Gastroesophageal sphincter (tissue), 4 donors: ENCODE measurements at regions not wholly inside any gene's neighbourhood (a gene's known extent, or its start where the extent isn't known, plus 50 kb on each side); places are given as distances from the start of the nearest gene placed in this dataset.

ENCODE experiments used
- ATAC-seq: fragments of 150-250 bp; one replicate; pipeline ENCODE4 v1.9.1; 2016; ENCODE audit warnings: mild to moderate bottlenecking, moderate library complexity
- H3K27ac ChIP-seq, 4 donors: fragments of 200-600 bp; sonication (generic) in 3 of 4; 1 replicate in 3 of 4; 2 replicates in 1 of 4; pipeline ENCODE4 v1.5.1; 2016 to 2019
- H3K27me3 ChIP-seq: fragments of 200-600 bp; sonication (generic); one replicate; pipeline ENCODE4 v1.5.1; 2019
- H3K36me3 ChIP-seq, 2 donors: fragments of 200-600 bp; sonication (generic); one replicate each; pipeline ENCODE4 v1.5.1; 2019; ENCODE audit warnings: control low read depth in 1 of 2
- H3K4me1 ChIP-seq, 3 donors: fragments of 200-600 bp; sonication (generic); 1 replicate in 2 of 3; 2 replicates in 1 of 3; pipeline ENCODE4 v1.5.1; 2016 to 2019; ENCODE audit warnings: control low read depth in 2 of 3
- H3K4me3 ChIP-seq, 2 donors: fragments of 200-600 bp; sonication (generic); one replicate each; pipeline ENCODE4 v1.5.1; 2019; ENCODE audit warnings: mild to moderate bottlenecking in 1 of 2, moderate library complexity in 1 of 2
- H3K9me3 ChIP-seq, 3 donors: fragments of 200-600 bp; sonication (generic); one replicate each; pipeline ENCODE4 v1.5.1; 2017 to 2019; ENCODE audit warnings: control low read depth in 2 of 3
- EP300 ChIP-seq: sonication (generic); formaldehyde crosslinking; IDR thresholded peaks from one replicate; pipeline ENCODE4 v1.6.1; 2017; ENCODE audit warnings: antibody characterized with exemption, mild to moderate bottlenecking
- POLR2A ChIP-seq, 2 donors: fragments of 450-650 bp; IDR thresholded peaks; one replicate each; pipeline ENCODE4 v1.6.1; 2017; ENCODE audit warnings: antibody characterized with exemption in 2 of 2, mild to moderate bottlenecking in 2 of 2, moderate library complexity in 1 of 2
- POLR2AphosphoS5 ChIP-seq: sonication (generic); formaldehyde crosslinking; IDR thresholded peaks from one replicate; pipeline ENCODE4 v1.6.1; 2017; ENCODE audit warnings: antibody characterized with exemption
- WGBS, 2 donors: methylation state at CpG; one replicate each; pipeline ENCODE4 v1.1.5; 2018; ENCODE audit warnings: low coverage in 1 of 2; 5-methylcytosine and 5-hydroxymethylcytosine counted together
- TF ChIP-seq, protein P1 (sequence below), 4 experiments: fragments of 200-600 bp in 2 of 4; fragments of 450-650 bp in 2 of 4; sonication (generic) in 1 of 4; IDR thresholded peaks; one replicate each; pipeline ENCODE4 v1.5.1; 2017 to 2019; ENCODE audit warnings: antibody characterized with exemption in 4 of 4, mild to moderate bottlenecking in 2 of 4, moderate library complexity in 2 of 4

DNA sequence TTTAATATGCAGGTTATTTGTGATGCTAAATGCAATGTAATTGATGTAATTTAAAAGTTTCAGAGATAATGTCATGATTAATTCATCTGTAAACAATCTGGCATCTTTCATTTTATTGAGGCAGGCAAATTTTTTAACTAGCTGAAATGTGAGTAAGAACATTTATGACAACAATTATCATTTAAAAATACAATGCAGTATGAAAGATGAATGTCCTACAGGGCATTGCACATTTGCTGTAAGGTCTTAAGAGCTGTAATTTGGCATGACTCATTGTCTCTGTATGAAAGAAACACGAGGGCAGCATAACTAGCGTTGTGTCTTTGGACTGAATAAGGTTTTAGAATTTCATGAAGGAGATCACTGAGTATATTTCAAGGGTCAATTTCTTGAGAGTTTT, 642.8 kb downstream of the PLA2G4A start:
- ATAC-seq, result no peak
- no peak overlapping the region for H3K27ac ChIP-seq
- TF ChIP-seq POLR2AphosphoS5 (no peak), POLR2A (IDR thresholded peaks at IDR 0.05) (no peak), EP300 (no peak)
- TF ChIP-seq, protein P1, sequence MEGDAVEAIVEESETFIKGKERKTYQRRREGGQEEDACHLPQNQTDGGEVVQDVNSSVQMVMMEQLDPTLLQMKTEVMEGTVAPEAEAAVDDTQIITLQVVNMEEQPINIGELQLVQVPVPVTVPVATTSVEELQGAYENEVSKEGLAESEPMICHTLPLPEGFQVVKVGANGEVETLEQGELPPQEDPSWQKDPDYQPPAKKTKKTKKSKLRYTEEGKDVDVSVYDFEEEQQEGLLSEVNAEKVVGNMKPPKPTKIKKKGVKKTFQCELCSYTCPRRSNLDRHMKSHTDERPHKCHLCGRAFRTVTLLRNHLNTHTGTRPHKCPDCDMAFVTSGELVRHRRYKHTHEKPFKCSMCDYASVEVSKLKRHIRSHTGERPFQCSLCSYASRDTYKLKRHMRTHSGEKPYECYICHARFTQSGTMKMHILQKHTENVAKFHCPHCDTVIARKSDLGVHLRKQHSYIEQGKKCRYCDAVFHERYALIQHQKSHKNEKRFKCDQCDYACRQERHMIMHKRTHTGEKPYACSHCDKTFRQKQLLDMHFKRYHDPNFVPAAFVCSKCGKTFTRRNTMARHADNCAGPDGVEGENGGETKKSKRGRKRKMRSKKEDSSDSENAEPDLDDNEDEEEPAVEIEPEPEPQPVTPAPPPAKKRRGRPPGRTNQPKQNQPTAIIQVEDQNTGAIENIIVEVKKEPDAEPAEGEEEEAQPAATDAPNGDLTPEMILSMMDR (IDR thresholded peaks at IDR 0.05), result no peak
- no peaks in the 10 kb centered on the region for H3K9me3 ChIP-seq
- H3K27me3 ChIP-seq, result no peaks in the 10 kb centered on the region
- WGBS, 2 donors, result 69 to 71% methylated on average over 2 of the region's 2 CpGs
- no peak overlapping the region for H3K4me3 ChIP-seq
- H3K36me3 ChIP-seq, result no peaks in the 10 kb centered on the region
- H3K4me1 ChIP-seq, result no peaks in the 10 kb centered on the region

DNA sequence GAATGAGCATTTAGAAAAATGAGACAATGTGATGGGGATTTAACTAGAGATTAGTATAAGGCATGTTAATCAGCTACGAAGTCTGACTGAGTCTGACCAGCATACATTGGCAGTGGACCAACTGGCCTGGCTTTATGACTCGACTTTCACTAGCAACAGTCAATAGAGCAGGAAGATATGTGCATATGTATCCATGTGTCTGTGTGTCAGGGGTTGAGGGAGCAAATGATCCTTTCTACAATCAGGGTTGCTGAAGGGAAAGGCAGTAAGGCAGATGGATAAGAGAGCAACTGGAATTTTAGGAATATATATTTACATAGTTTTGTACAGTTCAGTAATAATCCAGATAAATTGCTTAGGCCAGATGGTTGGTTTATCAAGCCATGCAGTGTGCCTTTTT, 645.6 kb downstream of the PLA2G4A start:
- Histone ChIP-seq H3K36me3 (no peaks in the 10 kb centered on the region), H3K27me3 (no peaks in the 10 kb centered on the region), H3K4me1 (no peaks in the 10 kb centered on the region), H3K9me3 (no peaks in the 10 kb centered on the region), H3K4me3 (no peak overlapping the region), H3K27ac (no peak overlapping the region)
- ATAC-seq, result no peak
- WGBS, 2 donors, result 8 to 20% methylated on average over 2 of the region's 2 CpGs
- TF ChIP-seq, protein P1 (IDR thresholded peaks at IDR 0.05), result no peak
- TF ChIP-seq POLR2A (IDR thresholded peaks at IDR 0.05) (no peak), EP300 (no peak), POLR2AphosphoS5 (no peak)

DNA sequence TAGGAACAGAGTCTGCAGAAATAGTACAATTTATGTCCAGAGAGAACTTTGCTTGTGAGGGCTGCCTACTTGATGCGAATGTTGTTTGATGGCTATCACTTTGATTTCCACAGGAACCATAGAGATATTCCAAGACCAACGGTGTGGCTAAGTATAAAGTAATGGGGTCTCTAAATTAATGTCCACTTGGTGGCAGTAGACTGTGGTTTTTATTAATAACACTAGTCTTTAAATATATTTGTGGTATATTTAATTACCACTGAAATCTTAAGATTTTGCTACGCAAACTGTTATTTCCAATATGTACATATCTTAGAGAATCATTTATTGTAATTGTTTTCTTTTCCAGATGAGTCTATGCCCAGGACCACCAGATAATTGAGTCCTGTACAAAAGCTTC, 647.9 kb downstream of the PLA2G4A start:
- no peak overlapping the region for H3K27ac ChIP-seq
- no peak overlapping the region for H3K4me3 ChIP-seq
- no peaks in the 10 kb centered on the region for H3K4me1 ChIP-seq
- H3K36me3 ChIP-seq, result no peaks in the 10 kb centered on the region
- no peaks in the 10 kb centered on the region for H3K27me3 ChIP-seq
- ATAC-seq, result no peak
- no peaks in the 10 kb centered on the region for H3K9me3 ChIP-seq
- 75 to 87% methylated on average over 3 of the region's 3 CpGs for WGBS, 2 donors
- TF ChIP-seq POLR2A (IDR thresholded peaks at IDR 0.05) (no peak), EP300 (no peak), POLR2AphosphoS5 (no peak)
- TF ChIP-seq, protein P1 (IDR thresholded peaks at IDR 0.05), result no peak

DNA sequence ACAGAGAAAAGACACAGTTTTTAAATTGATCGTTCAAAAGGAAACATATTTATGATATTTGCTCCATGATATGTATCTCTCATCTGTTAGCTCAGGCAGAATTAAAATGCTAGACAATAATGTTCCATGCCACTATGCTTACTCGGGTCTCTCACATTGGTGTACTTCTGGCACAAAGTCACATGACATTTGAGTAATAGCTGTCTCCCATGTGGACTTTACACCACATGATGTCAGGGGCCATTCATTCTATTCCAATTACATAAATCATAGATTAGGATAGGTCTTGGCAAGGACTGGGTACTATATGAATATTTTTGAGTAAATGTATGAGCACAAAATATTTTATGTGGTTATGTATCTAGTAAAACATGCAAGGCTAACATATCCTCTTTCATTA, 648.4 kb downstream of the PLA2G4A start:
- WGBS, 2 donors, result 60 to 84% methylated on average over 2 of the region's 2 CpGs
- TF ChIP-seq POLR2A (IDR thresholded peaks at IDR 0.05) (no peak), EP300 (no peak), POLR2AphosphoS5 (no peak)
- TF ChIP-seq, protein P1 (IDR thresholded peaks at IDR 0.05), result no peak
- Histone ChIP-seq H3K36me3 (no peaks in the 10 kb centered on the region), H3K4me1 (no peaks in the 10 kb centered on the region), H3K27me3 (no peaks in the 10 kb centered on the region), H3K4me3 (no peak overlapping the region), H3K9me3 (no peaks in the 10 kb centered on the region), H3K27ac (no peak overlapping the region)
- no peak for ATAC-seq

GRCh38 chr1:187477535-187477934, 648.8 kb downstream of the PLA2G4A start:
- Histone ChIP-seq H3K27me3 (no peaks in the 10 kb centered on the region), H3K4me1 (no peaks in the 10 kb centered on the region), H3K4me3 (no peak overlapping the region), H3K27ac (no peak overlapping the region), H3K9me3 (no peaks in the 10 kb centered on the region), H3K36me3 (no peaks in the 10 kb centered on the region)
- TF ChIP-seq EP300, result no peak
- TF ChIP-seq, protein P1 (IDR thresholded peaks at IDR 0.05), result no peak
- 76 to 89% methylated on average over 4 of the region's 4 CpGs for WGBS, 2 donors
- ATAC-seq, result no peak
